CD14-positive monocyte (primary cell): ENCODE measurements at regions not wholly inside any gene's neighbourhood (a gene's known extent, or its start where the extent isn't known, plus 50 kb on each side); places are given as distances from the start of the nearest gene placed in this dataset.

Experiments
- DNase-seq, 3 donors: peaks; one replicate each; pipeline ENCODE4 v3.0.0-alpha.2; 2011 to 2022
- H2AFZ ChIP-seq: 2 replicates; pipeline ENCODE4 v1.6.0; 2012; ENCODE audit warnings: mild to moderate bottlenecking, low read depth, low read length, inconsistent platforms; ENCODE audit not compliant: insufficient read depth, poor library complexity, severe bottlenecking
- H3K27ac ChIP-seq, 2 donors: 1 replicate in 1 of 2; 2 replicates in 1 of 2; pipeline ENCODE4 v1.5.1; 2012 to 2013; ENCODE audit warnings: low read length in 2 of 2, control low read depth in 1 of 2, inconsistent platforms in 1 of 2, low read depth in 1 of 2, mild to moderate bottlenecking in 1 of 2
- H3K27me3 ChIP-seq, 2 donors: one replicate each; pipeline versions ENCODE4 v1.6.0 to v1.6.1; 2011 to 2013; ENCODE audit warnings: low read length in 2 of 2; ENCODE audit not compliant: control insufficient read depth in 2 of 2, insufficient read depth in 2 of 2
- H3K36me3 ChIP-seq, 2 donors: replicated peaks in 1 of 2; 1 replicate in 1 of 2; 2 replicates in 1 of 2; pipeline versions ENCODE4 v1.5.1 to v1.6.1; 2012 to 2013; ENCODE audit warnings: low read length in 2 of 2, control low read depth in 1 of 2, inconsistent platforms in 1 of 2, mild to moderate bottlenecking in 1 of 2; ENCODE audit not compliant: insufficient read depth in 2 of 2, control insufficient read depth in 1 of 2
- H3K4me1 ChIP-seq, 2 donors: 1 replicate in 1 of 2; 2 replicates in 1 of 2; pipeline versions ENCODE4 v1.5.1 to v1.6.1; 2012 to 2013; ENCODE audit warnings: low read length in 2 of 2, control low read depth in 1 of 2, inconsistent platforms in 1 of 2, mild to moderate bottlenecking in 1 of 2, moderate library complexity in 1 of 2; ENCODE audit not compliant: insufficient read depth in 2 of 2, control insufficient read depth in 1 of 2
- H3K4me2 ChIP-seq: replicated peaks from 2 replicates; pipeline ENCODE3; 2012; ENCODE audit warnings: low read length, moderate library complexity, mild to moderate bottlenecking; ENCODE audit not compliant: poor library complexity, severe bottlenecking; ENCODE audit errors: extremely low read depth
- H3K4me3 ChIP-seq, 3 experiments: fragments of 200-600 bp in 1 of 3; sonication (generic) in 1 of 3; replicated peaks in 1 of 3; 1 replicate in 2 of 3; 2 replicates in 1 of 3; pipeline ENCODE4 v1.5.1; 2011 to 2013; ENCODE audit warnings: low read length in 3 of 3, mild to moderate bottlenecking in 3 of 3, control low read depth in 2 of 3, low read depth in 2 of 3, inconsistent platforms in 1 of 3, moderate library complexity in 1 of 3
- H3K79me2 ChIP-seq: 2 replicates; pipeline ENCODE4 v1.6.0; 2012; ENCODE audit warnings: mild to moderate bottlenecking, control low read depth, inconsistent platforms, low read length, moderate library complexity; ENCODE audit not compliant: insufficient read depth
- H3K9ac ChIP-seq: 2 replicates; pipeline ENCODE4 v1.6.0; 2017; ENCODE audit warnings: low read length, mild to moderate bottlenecking; ENCODE audit not compliant: insufficient read depth, poor library complexity, severe bottlenecking
- H3K9me3 ChIP-seq, 2 donors: replicated peaks in 1 of 2; 1 replicate in 1 of 2; 2 replicates in 1 of 2; pipeline versions ENCODE4 v1.5.1 to v1.6.1; 2012 to 2013; ENCODE audit warnings: low read length in 2 of 2, control low read depth in 1 of 2; ENCODE audit not compliant: control insufficient read depth in 1 of 2, insufficient read depth in 1 of 2
- H4K20me1 ChIP-seq: 2 replicates; pipeline ENCODE4 v1.6.0; 2012; ENCODE audit warnings: mild to moderate bottlenecking, low read length, control low read depth, moderate library complexity; ENCODE audit not compliant: insufficient read depth
- H3K27ac Mint-ChIP-seq, 7 donors: one replicate each; pipeline ENCODE4 v1.8.0; 2020; ENCODE audit warnings: mild to moderate bottlenecking in 7 of 7, mixed read lengths in 7 of 7, moderate library complexity in 6 of 7, inconsistent platforms in 2 of 7
- H3K27me3 Mint-ChIP-seq, 3 donors: one replicate each; pipeline ENCODE4 v1.8.0; 2021 to 2022; ENCODE audit warnings: low read depth in 3 of 3, mild to moderate bottlenecking in 3 of 3, mixed read lengths in 3 of 3, moderate library complexity in 3 of 3, inconsistent platforms in 1 of 3
- H3K36me3 Mint-ChIP-seq, 2 donors: one replicate each; pipeline ENCODE4 v1.8.0; 2020; ENCODE audit warnings: mixed read lengths in 2 of 2, inconsistent platforms in 1 of 2, mild to moderate bottlenecking in 1 of 2
- H3K4me1 Mint-ChIP-seq: one replicate; pipeline ENCODE4 v1.8.0; 2020; ENCODE audit warnings: mild to moderate bottlenecking, mixed read lengths
- H3K4me3 Mint-ChIP-seq, 2 donors: one replicate each; pipeline ENCODE4 v1.8.0; 2020; ENCODE audit warnings: mild to moderate bottlenecking in 2 of 2, mixed read lengths in 2 of 2, moderate library complexity in 1 of 2
- H3K9me3 Mint-ChIP-seq, 7 donors: one replicate each; pipeline ENCODE4 v1.8.0; 2020 to 2022; ENCODE audit warnings: mixed read lengths in 7 of 7, mild to moderate bottlenecking in 6 of 7, moderate library complexity in 6 of 7, inconsistent platforms in 2 of 7
- CTCF ChIP-seq: fragments of 200-600 bp; IDR thresholded peaks from one replicate; pipeline ENCODE4 v1.8.0; 2022; ENCODE audit warnings: antibody characterized with exemption, mild to moderate bottlenecking
- WGBS: methylation state at CpG from one replicate; pipeline ENCODE4 v1.1.5; 2013; ENCODE audit warnings: missing lambda C conversion rate; ENCODE audit not compliant: insufficient coverage; 5-methylcytosine and 5-hydroxymethylcytosine counted together
- intact Hi-C, 2 donors: fragments of 100-400 bp; cut with micrococcal nuclease; formaldehyde crosslinking; loops; one replicate each; pipeline versions ENCODE4 v1.15.0 to v1.15.1; 2023

GRCh38 chr6:100176951-100177710 is 183.1 kb upstream of the MCHR2 start:
- H3K36me3 Mint-ChIP-seq, result no peaks in the 10 kb centered on the region
- TF ChIP-seq CTCF, result no peak
- intact Hi-C loops, result no loop called here

GRCh38 chr6:100176311-100176950 is 182.4 kb upstream of the MCHR2 start:
- no peaks in the 10 kb centered on the region for H3K79me2 ChIP-seq
- H3K27ac ChIP-seq, result no peak overlapping the region
- H3K27ac Mint-ChIP-seq, result no peak overlapping the region
- H3K9me3 Mint-ChIP-seq, result peaks cover 0 to 1% (median 0%) of the 10 kb centered on the region in 7 donors
- no peaks in the 10 kb centered on the region for H3K4me1 Mint-ChIP-seq
- no peak overlapping the region for H2AFZ ChIP-seq
- no peak for DNase-seq
- no peak overlapping the region for H3K4me3 ChIP-seq
- WGBS, result 77% methylated on average over 2 of the region's 6 CpGs
- no peak overlapping the region for H3K9ac ChIP-seq
- no peaks in the 10 kb centered on the region for H3K36me3 Mint-ChIP-seq
- H3K36me3 ChIP-seq, result no peaks in the 10 kb centered on the region
- no peak overlapping the region for H3K4me2 ChIP-seq
- no peaks in the 10 kb centered on the region for H4K20me1 ChIP-seq
- intact Hi-C loops, result no loop called here
- no peak for TF ChIP-seq CTCF
- H3K4me1 ChIP-seq, result no peaks in the 10 kb centered on the region
- no peaks in the 10 kb centered on the region for H3K9me3 ChIP-seq
- no peaks in the 10 kb centered on the region for H3K27me3 ChIP-seq
- H3K4me3 Mint-ChIP-seq, result no peak overlapping the region
- H3K27me3 Mint-ChIP-seq, result peaks cover 0 to 6% (median 4%) of the 10 kb centered on the region in 3 donors

More at GRCh38 chr6:100176951-100177710, 183.1 kb upstream of the MCHR2 start:
- Mint-ChIP-seq H3K27ac (no peak overlapping the region), H3K27me3 (peaks cover 0 to 6% (median 4%) of the 10 kb centered on the region in 3 donors), H3K9me3 (peaks cover 0 to 1% (median 0%) of the 10 kb centered on the region in 7 donors), H3K4me3 (no peak overlapping the region), H3K4me1 (no peaks in the 10 kb centered on the region)
- DNase-seq, result no peak
- no peaks in the 10 kb centered on the region for H3K36me3 ChIP-seq
- H3K4me1 ChIP-seq, result no peaks in the 10 kb centered on the region
- H2AFZ ChIP-seq, result no peak overlapping the region
- H4K20me1 ChIP-seq, result no peaks in the 10 kb centered on the region
- no peak overlapping the region for H3K27ac ChIP-seq
- no peaks in the 10 kb centered on the region for H3K27me3 ChIP-seq
- no peaks in the 10 kb centered on the region for H3K79me2 ChIP-seq
- no peaks in the 10 kb centered on the region for H3K9me3 ChIP-seq
- H3K9ac ChIP-seq, result no peak overlapping the region
- WGBS, result 92% methylated on average over 2 of the region's 4 CpGs
- no peak overlapping the region for H3K4me3 ChIP-seq
- no peak overlapping the region for H3K4me2 ChIP-seq
